ENCODE measurements at regions not wholly inside any gene's neighbourhood (a gene's known extent, or its start where the extent isn't known, plus 50 kb on each side); places are given as distances from the start of the nearest gene placed in this dataset.

DNA sequence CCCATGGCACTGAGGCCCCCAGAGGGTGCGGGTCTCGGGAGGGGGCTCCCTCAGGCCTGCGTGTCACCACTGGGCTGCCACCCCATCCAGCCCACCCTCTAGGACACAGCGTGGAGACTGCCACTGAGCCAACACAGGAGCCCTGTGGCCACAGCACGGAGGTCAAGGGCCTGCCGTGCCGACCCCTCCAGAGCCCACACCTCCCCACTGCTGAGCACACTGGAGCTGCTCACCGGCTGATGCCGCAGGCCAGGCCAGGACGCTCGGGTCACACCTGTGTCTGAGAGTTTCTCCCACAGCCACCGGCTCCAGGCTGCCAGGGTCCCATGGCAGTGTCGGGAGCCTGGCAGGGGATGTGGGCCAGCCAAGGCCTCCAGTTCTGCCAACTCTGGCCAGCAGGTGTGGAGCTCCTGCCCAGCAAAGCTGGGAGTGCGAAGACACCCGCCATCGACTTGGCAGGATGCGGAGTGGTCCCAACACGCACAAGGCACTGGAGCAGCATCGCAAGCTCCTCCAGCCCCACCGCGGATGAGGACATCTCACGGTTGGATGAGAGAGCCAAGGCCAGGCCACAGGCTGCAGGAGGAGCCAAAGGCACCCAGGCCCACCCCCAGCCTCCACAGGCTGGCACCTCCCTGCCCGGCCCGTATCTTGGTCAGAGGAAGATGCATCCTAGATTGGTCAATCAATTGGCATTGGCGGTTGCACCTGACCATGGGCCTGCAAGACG is 187.1 kb downstream of the BRD1 start:
- DNase-seq (ENCODE audit: low read depth): no peak

GRCh38 chr22:49639956-49640355 is 187.7 kb downstream of the BRD1 start:
- no peak for DNase-seq (ENCODE audit: low read depth)

- no peak for DNase-seq (ENCODE audit: low read depth)
These were observed 188.9 kb downstream of the BRD1 start for GRCh38 chr22:49638788-49639187.

DNA sequence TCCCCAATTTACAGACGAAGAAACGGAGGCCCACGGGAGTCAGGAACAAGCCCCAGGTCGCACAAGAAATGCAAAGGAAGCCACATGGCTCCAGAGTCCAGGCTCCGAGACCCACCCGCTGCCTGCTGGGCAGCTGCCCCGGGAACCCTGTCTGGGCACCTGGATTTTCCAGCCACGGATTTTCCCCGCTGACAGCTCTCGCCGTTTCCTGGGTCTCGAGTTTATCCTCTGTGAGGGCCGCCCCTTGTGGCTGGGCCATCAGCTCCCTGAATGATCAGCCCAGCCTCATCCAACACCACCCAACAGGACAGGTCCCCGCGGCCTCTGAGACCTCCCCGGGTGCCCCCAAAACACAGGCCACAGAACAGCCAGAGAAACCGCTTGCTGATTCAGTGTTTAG is 189.7 kb downstream of the BRD1 start:
- DNase-seq (ENCODE audit: low read depth): no peak

DNA sequence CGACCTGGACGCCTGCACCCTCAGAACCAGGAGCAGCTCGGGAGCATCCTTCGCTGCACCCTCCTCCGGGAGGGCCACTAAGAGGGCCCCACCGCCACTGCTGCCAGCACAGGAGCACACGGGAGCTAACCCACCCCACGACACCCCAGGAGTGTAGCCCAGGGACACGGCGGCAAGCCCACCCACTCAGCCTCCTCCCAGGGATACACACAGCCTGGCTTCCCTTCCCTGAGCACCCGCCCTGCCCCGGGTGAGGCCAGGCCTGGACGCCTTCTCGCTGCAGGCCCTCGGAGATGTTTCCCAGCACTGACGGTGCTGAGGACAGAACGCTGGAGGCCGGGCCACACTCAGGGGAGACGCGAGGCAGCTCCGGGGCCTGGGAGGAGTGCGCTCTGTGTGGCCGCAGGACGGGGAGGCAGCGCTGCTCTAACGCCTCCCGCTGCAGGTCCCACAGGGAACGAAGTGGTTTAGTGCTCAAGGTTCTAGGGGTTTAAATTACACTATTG is 190.4 kb downstream of the BRD1 start:
- no peak for DNase-seq (ENCODE audit: low read depth)

- no peak for DNase-seq (ENCODE audit: low read depth)
These were observed 191.0 kb downstream of the BRD1 start for GRCh38 chr22:49636649-49637048.

GRCh38 chr22:49636214-49636613 is 191.5 kb downstream of the BRD1 start:
- no peak for DNase-seq (ENCODE audit: low read depth)

DNA sequence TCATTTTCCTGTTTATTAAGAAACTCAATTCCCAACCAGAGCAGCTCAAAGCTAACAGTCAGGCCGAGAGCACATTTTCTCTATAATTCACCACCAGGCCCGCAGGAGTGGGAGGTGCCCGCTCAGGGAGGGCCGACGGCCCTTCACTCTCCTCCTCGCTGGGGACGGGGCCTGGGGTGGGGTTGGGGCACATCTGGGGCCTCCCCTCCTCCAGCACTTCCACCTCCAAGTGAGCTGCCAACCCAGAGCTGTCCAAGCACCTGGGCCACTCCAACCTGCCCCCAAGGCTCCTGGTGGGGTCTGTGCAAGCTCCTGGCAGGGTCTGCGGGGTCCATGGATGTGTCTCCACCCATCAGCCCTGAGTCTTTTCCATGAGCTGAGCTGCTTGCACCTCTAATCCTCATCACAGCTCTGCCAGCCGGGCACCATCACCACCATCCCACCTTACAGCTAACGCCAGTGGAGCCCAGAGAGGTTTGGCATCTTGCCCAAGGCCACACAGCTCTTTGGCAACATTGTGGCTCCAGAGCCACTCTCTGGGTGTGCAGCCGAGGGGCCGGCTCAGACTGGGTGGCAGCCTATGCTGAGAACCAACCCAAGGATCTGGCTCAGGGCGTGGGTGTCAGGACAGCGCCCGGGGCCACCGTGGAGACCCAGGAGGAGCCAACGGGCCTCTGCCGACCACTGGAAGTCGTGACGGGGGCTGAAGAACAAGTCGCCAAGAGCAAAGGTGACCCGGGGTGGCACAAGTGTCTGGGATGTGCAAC is 193.5 kb downstream of the BRD1 start:
- no peak for DNase-seq (ENCODE audit: low read depth)

- no peak for DNase-seq (ENCODE audit: low read depth)
These were observed 194.7 kb downstream of the BRD1 start for GRCh38 chr22:49633010-49633324.

DNA sequence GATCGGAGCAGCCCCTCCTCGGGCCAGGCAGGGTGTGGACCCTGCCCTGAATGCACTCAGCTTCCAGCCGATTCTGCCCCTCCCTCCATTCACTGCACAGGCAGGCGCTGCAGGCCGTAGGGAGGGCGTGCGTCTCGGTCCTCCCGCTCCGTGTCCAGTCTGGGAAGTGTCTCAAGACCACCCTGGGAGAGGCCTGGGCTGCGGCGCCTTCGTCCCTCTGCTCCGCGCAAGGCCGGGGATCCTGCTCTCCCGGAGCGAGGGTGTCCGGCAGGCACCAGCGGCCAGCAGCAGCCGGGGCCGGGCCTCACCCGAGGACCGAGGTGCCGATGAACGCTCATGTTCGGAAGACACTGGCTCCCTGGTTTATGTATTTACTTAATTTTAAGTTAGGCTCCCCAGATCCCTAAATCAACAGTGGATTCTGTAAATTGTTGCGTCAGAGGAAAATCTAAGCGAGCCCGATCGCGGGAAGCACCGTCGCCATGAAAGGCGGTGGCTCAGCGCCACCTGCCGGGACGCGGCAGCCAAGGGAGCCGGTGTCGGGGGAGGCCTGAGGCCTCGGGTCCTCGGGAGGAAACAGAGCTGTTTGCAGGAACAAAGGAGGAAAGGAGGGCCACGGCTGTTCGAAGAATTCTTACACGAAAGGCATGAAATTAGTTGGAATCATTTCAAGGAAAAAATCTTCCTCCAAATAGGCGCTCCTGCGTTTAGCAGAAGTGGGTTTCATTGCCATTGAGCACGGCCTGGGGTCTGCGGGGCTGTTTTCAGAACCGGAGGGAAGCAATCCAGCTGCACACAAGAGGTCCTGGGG is 195.3 kb downstream of the BRD1 start:
- DNase-seq (ENCODE audit: low read depth): no peak

GRCh38 chr22:49630448-49630946 is 197.2 kb downstream of the BRD1 start:
- DNase-seq (ENCODE audit: low read depth): no peak

- DNase-seq (ENCODE audit: low read depth): no peak
These were observed 197.9 kb downstream of the BRD1 start for GRCh38 chr22:49629586-49630447.

- no peak for DNase-seq (ENCODE audit: low read depth)
These were observed 198.5 kb downstream of the BRD1 start for GRCh38 chr22:49629261-49629570.

- no peak for DNase-seq (ENCODE audit: low read depth)
These were observed 199.0 kb downstream of the BRD1 start for GRCh38 chr22:49628391-49629260.

DNA sequence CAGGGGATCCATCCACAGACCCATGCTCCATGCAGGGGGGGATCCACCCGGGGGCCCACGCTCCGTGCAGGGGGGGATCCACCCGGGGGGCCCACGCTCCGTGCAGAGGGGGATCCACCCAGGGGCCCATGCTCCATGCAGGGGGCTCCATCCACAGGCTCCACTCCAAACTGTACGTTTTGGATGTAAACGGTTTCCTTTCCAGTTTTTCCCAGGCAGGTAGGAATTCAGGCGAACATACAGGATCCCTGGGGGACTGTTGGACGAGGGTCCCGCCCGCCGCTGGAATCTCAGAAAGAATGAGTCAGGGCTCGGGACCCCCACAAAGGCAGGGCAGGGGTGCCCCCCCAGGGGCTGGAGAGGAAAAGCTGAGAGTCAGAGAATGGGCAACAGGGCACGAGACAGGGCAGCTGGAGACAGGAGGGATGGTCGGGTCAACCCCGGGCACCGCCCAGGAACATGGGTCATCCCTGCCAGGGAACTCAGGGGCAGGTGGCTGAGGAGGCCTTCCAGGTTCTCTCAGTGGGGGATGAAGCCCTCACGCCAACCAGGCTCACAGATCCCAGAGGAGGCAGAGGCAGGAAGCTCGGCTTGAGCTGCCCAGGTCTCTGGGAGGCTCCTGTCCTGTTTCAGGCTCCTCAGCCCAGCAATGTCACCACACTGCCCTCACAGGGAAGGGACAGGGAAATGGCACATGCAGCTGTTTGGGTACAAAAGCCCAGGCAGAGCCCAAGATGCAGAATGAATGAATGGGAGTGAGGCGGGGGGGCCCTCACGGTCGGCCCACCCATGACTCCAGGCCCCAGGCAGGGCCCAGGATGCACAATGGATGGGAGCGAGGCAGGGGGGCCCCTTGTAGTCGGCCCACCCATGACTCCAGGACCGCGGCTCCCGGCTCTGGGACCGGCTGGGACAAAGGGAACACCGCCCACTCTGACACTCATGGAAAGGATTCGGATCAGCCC is 200.2 kb downstream of the BRD1 start:
- no peak for DNase-seq (ENCODE audit: low read depth)

DNA sequence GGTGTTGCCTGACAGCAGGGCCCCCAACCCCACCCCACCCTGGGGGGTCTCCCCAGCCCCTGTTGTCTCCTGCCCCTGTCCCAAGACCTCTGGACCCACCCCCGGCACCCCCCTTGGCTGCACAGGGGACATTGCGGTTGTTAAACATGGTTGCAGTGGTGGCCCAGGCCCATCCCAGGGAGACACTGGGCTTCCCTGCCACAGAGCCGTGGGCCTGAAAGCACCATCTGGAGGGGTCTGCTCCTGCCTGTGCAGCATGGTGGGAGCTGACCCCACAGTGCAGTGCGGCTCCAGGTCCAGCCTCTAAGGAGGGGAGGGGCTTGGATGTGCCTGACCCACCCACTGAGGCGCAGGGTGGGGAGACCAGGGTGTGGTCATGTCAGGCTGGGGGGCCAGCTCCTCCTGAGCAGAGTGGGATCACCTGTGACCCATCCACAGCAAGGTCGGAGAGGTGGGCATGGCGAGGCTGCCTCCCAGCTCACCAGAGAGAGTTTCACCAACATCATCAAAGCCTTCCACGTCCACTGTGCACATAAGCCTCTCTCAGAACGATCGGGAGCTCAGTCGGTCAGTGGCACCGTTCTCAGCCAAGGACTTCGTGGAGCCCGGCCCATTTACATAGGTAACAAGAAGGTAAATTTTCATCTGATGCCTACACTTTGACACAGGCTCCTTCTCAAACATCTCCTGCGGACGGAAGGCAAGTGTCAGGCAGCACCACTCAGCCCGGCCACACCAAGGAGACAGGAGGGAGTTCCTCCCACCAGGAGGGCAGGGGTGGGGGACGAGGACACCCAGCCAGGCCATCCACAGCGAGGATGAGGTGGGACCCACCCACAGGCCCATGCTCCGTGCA is 201.1 kb downstream of the BRD1 start:
- DNase-seq (ENCODE audit: low read depth): no peak

DNA sequence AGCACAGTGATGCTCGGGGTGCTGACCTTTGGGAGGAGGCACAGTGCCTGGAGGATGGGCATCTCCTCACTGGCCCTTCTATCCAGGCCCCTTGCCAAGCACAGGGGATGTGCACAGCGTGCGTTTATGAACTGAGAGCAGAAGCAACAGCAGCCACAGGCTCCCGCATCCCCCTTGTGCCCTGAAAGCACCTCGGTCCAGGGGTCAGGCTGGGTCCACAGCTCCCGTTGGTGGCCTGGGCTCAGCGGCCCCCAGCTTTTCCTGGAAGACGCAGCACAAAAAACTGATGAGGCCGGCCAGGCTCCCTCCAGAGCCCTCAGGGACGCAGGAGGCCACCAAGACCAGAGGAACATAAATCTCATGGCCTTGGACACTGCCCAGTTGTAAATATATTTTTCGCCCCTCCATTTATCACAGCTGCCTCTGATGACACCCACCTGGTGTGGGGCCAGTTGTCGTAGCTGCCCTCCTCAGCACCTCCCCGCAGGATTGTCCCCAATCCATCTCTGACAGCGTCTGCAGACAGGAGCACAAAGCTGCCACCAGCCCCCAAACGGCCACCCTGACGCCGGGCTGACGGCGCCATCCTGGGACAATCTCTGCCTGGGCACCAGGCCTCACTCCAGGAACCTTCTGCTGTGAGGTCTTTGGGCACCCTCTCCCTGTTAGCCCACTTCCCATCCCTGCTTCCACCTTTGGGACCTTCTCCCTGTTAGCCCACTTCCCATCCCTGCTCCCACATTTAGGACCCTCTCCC is 203.1 kb downstream of the BRD1 start:
- DNase-seq (ENCODE audit: low read depth): no peak

DNA sequence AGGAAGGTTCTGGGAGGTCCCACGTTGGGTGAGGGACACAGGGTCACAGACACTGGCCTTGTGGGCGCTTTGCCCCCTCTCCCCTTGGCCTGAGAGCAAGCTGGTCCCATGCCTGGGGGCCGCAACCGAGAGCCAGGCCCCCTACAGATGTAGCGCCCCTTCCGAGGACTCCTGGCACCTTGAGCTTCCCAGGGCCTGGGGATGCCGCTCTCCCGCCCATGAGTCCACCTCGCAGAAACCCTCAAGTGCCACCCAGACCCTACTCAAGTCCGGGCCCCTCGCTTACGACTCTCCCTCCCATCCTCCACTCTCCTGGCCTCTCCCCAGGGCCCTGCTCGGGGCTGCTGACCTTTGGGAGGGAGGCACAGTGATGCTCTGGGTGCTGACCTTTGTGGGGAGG is 204.0 kb downstream of the BRD1 start:
- DNase-seq (ENCODE audit: low read depth): no peak

All from stimulated activated CD8-positive, alpha-beta memory T cell treated with anti-CD3 and anti-CD28 coated beads, Interleukin-12 subunit alpha, Interleukin-12 subunit beta, amount 100 ng/mL, for 1 hour (primary cell).